HepG2 (cell line): ENCODE measurements at regions not wholly inside any gene's neighbourhood (a gene's known extent, or its start where the extent isn't known, plus 50 kb on each side); places are given as distances from the start of the nearest gene placed in this dataset.

ENCODE experiments used
- ETV5 ChIP-seq: IDR thresholded peaks from 2 replicates; pipeline ENCODE4 v1.6.1; 2018; ENCODE audit warnings: missing biosample characterization, missing genetic modification reagents, inconsistent platforms, borderline replicate concordance
- GABPB1 ChIP-seq: IDR thresholded peaks from 2 replicates; pipeline ENCODE4 v1.6.1; 2016; ENCODE audit warnings: mild to moderate bottlenecking, missing genetic modification reagents, moderate library complexity, missing compliant biosample characterization
- HNRNPUL1 ChIP-seq: fragments of 200-400 bp; formaldehyde crosslinking; IDR thresholded peaks from 2 replicates; pipeline ENCODE4 v1.6.1; 2017; ENCODE audit warnings: low read depth, mild to moderate bottlenecking, low read length, moderate library complexity
- PHF8 ChIP-seq: sonication (generic); formaldehyde crosslinking; IDR thresholded peaks from 2 replicates; pipeline ENCODE4 v1.5.0; 2020; ENCODE audit warnings: missing genetic modification reagents
- XBP1 ChIP-seq: sonication (generic); formaldehyde crosslinking; IDR thresholded peaks from 2 replicates; pipeline ENCODE4 v1.5.0; 2020; ENCODE audit warnings: missing genetic modification reagents
- YEATS2 ChIP-seq: sonication (generic); formaldehyde crosslinking; IDR thresholded peaks from 2 replicates; pipeline ENCODE4 v1.4.0; 2020; ENCODE audit warnings: missing genetic modification reagents, borderline replicate concordance
- ZBTB8A ChIP-seq: sonication (generic); formaldehyde crosslinking; IDR thresholded peaks from 2 replicates; pipeline ENCODE4 v1.4.0; 2020; ENCODE audit warnings: mild to moderate bottlenecking, low read depth, missing genetic modification reagents, borderline replicate concordance
- ZMYM4 ChIP-seq: sonication (generic); formaldehyde crosslinking; IDR thresholded peaks from 2 replicates; pipeline ENCODE4 v1.8.1; 2023; ENCODE audit warnings: mild to moderate bottlenecking, missing genetic modification reagents
- ZNF124 ChIP-seq: sonication (generic); formaldehyde crosslinking; IDR thresholded peaks from 2 replicates; pipeline ENCODE4 v1.4.0; 2020; ENCODE audit warnings: missing genetic modification reagents
- ZNF317 ChIP-seq: sonication (generic); formaldehyde crosslinking; IDR thresholded peaks from 2 replicates; pipeline ENCODE4 v1.5.0; 2020; ENCODE audit warnings: mild to moderate bottlenecking, missing genetic modification reagents
- TF ChIP-seq, protein P1 (sequence below): sonication (generic); formaldehyde crosslinking; IDR thresholded peaks from 2 replicates; pipeline ENCODE4 v1.4.0; 2020; ENCODE audit warnings: missing genetic modification reagents
- TF ChIP-seq, protein P2 (sequence below): sonication (generic); formaldehyde crosslinking; IDR thresholded peaks from 2 replicates; pipeline ENCODE4 v1.4.0; 2020; ENCODE audit warnings: mild to moderate bottlenecking, missing genetic modification reagents
- TF ChIP-seq, protein P3 (sequence below): sonication (generic); formaldehyde crosslinking; IDR thresholded peaks from 2 replicates; pipeline ENCODE4 v1.4.0; 2020; ENCODE audit warnings: mild to moderate bottlenecking, missing genetic modification reagents
- TF ChIP-seq, protein P4 (sequence below): sonication (generic); formaldehyde crosslinking; IDR thresholded peaks from 2 replicates; pipeline ENCODE4 v1.4.0; 2020; ENCODE audit warnings: missing genetic modification reagents
- TF ChIP-seq, protein P5 (sequence below): sonication (generic); formaldehyde crosslinking; IDR thresholded peaks from 2 replicates; pipeline ENCODE4 v1.4.0; 2020; ENCODE audit warnings: missing genetic modification reagents

DNA sequence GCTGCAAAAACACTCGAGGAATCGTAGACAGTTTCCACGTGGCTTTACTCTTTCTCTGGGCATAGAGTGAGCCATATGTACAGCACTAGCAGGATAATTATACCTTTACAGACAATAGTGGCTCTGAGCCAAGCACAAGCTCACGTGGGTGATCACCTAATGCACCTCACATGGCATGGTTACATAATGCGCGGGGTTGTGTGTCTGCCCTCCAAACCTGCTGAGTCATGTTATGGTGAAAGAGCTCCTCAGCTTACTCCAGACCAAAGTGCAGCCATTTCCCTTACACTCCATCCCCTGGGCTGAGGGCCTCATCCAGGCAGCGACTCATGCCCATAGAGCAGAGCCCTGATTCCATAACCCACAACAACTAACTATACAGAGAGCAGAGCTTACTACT is 1458.4 kb upstream of the CADM2 start (continued):
- TF ChIP-seq ETV5 (no peak), YEATS2 (peak; percentile 30; the same call in 1 of the 2 replicates), HNRNPUL1 (no peak), XBP1 (CRISPR knock-in tag) (no peak), ZNF124 (CRISPR knock-in tag) (no peak), ZBTB8A (CRISPR knock-in tag) (no peak), PHF8 (CRISPR knock-in tag) (no peak), GABPB1 (CRISPR knock-in tag) (peak; percentile 40; the same call in 1 of the 2 replicates), ZNF317 (CRISPR knock-in tag) (peak; percentile 55; the same call in 1 of the 2 replicates), ZMYM4 (peak; percentile 83)
- TF ChIP-seq, protein P1, sequence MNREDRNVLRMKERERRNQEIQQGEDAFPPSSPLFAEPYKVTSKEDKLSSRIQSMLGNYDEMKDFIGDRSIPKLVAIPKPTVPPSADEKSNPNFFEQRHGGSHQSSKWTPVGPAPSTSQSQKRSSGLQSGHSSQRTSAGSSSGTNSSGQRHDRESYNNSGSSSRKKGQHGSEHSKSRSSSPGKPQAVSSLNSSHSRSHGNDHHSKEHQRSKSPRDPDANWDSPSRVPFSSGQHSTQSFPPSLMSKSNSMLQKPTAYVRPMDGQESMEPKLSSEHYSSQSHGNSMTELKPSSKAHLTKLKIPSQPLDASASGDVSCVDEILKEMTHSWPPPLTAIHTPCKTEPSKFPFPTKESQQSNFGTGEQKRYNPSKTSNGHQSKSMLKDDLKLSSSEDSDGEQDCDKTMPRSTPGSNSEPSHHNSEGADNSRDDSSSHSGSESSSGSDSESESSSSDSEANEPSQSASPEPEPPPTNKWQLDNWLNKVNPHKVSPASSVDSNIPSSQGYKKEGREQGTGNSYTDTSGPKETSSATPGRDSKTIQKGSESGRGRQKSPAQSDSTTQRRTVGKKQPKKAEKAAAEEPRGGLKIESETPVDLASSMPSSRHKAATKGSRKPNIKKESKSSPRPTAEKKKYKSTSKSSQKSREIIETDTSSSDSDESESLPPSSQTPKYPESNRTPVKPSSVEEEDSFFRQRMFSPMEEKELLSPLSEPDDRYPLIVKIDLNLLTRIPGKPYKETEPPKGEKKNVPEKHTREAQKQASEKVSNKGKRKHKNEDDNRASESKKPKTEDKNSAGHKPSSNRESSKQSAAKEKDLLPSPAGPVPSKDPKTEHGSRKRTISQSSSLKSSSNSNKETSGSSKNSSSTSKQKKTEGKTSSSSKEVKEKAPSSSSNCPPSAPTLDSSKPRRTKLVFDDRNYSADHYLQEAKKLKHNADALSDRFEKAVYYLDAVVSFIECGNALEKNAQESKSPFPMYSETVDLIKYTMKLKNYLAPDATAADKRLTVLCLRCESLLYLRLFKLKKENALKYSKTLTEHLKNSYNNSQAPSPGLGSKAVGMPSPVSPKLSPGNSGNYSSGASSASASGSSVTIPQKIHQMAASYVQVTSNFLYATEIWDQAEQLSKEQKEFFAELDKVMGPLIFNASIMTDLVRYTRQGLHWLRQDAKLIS (CRISPR knock-in tag), result no peak
- TF ChIP-seq, protein P2, sequence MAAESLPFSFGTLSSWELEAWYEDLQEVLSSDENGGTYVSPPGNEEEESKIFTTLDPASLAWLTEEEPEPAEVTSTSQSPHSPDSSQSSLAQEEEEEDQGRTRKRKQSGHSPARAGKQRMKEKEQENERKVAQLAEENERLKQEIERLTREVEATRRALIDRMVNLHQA (CRISPR knock-in tag), result no peak
- TF ChIP-seq, protein P3, sequence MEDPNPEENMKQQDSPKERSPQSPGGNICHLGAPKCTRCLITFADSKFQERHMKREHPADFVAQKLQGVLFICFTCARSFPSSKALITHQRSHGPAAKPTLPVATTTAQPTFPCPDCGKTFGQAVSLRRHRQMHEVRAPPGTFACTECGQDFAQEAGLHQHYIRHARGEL, result no peak
- TF ChIP-seq, protein P4, sequence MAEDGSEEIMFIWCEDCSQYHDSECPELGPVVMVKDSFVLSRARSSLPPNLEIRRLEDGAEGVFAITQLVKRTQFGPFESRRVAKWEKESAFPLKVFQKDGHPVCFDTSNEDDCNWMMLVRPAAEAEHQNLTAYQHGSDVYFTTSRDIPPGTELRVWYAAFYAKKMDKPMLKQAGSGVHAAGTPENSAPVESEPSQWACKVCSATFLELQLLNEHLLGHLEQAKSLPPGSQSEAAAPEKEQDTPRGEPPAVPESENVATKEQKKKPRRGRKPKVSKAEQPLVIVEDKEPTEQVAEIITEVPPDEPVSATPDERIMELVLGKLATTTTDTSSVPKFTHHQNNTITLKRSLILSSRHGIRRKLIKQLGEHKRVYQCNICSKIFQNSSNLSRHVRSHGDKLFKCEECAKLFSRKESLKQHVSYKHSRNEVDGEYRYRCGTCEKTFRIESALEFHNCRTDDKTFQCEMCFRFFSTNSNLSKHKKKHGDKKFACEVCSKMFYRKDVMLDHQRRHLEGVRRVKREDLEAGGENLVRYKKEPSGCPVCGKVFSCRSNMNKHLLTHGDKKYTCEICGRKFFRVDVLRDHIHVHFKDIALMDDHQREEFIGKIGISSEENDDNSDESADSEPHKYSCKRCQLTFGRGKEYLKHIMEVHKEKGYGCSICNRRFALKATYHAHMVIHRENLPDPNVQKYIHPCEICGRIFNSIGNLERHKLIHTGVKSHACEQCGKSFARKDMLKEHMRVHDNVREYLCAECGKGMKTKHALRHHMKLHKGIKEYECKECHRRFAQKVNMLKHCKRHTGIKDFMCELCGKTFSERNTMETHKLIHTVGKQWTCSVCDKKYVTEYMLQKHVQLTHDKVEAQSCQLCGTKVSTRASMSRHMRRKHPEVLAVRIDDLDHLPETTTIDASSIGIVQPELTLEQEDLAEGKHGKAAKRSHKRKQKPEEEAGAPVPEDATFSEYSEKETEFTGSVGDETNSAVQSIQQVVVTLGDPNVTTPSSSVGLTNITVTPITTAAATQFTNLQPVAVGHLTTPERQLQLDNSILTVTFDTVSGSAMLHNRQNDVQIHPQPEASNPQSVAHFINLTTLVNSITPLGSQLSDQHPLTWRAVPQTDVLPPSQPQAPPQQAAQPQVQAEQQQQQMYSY, result no peak
- TF ChIP-seq, protein P5, sequence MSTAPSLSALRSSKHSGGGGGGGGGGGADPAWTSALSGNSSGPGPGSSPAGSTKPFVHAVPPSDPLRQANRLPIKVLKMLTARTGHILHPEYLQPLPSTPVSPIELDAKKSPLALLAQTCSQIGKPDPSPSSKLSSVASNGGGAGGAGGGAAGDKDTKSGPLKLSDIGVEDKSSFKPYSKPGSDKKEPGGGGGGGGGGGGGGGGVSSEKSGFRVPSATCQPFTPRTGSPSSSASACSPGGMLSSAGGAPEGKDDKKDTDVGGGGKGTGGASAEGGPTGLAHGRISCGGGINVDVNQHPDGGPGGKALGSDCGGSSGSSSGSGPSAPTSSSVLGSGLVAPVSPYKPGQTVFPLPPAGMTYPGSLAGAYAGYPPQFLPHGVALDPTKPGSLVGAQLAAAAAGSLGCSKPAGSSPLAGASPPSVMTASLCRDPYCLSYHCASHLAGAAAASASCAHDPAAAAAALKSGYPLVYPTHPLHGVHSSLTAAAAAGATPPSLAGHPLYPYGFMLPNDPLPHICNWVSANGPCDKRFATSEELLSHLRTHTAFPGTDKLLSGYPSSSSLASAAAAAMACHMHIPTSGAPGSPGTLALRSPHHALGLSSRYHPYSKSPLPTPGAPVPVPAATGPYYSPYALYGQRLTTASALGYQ, result no peak
